GM12878 (cell line): ENCODE measurements at regions not wholly inside any gene's neighbourhood (a gene's known extent, or its start where the extent isn't known, plus 50 kb on each side); places are given as distances from the start of the nearest gene placed in this dataset.

ENCODE experiments used
- EZH2 ChIP-seq: IDR thresholded peaks from 2 replicates; pipeline ENCODE4 v1.6.1; 2012; ENCODE audit warnings: low read depth, mild to moderate bottlenecking, control low read depth, inconsistent platforms, low read length, borderline replicate concordance; ENCODE audit not compliant: control insufficient read depth
- HDAC2 ChIP-seq: fragments of 200-600 bp; sonication (generic); IDR thresholded peaks from 2 replicates; pipeline ENCODE4 v1.6.1; 2017
- POLR2AphosphoS5 ChIP-seq: IDR thresholded peaks from 2 replicates; pipeline ENCODE4 v1.6.1; 2011; ENCODE audit warnings: mild to moderate bottlenecking, low read length, inconsistent platforms
- ZNF687 ChIP-seq: fragments of 450-650 bp; IDR thresholded peaks from 2 replicates; pipeline ENCODE4 v1.6.1; 2017; ENCODE audit warnings: mild to moderate bottlenecking, moderate library complexity

GRCh38 chr11:13183826-13184196, 93.8 kb upstream of the BMAL1 start:
- TF ChIP-seq POLR2AphosphoS5 (no peak), ZNF687 (no peak), EZH2 (no peak), HDAC2 (no peak)
